ENCODE measurements at regions not wholly inside any gene's neighbourhood (a gene's known extent, or its start where the extent isn't known, plus 50 kb on each side); places are given as distances from the start of the nearest gene placed in this dataset.
"Not testable (repeated sequence)": the region's sequence is repeated elsewhere in the genome, so short reads cannot be mapped to it uniquely, and the experiment has no call there.

DNA sequence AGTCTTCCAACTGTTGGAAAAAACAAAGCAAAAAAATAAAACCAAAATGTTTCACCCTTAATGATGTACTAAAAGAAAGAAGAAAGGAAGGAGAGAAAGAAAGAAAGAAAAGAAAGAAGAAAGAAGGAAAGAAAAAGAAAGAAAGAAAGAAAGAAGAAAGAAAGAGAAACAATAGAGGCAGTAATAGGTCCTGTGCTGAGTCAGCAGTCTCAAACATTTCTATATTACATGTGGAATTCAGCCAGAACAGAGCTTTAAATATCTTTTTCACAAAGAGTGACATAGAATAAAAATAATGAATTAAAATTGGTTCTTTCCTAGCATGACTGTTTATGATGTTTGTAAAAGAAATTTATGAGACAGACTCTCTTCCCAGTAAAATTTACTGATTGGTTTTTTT, 1135.3 kb upstream of the CDH8 start:
- DNase-seq, result no peak

DNA sequence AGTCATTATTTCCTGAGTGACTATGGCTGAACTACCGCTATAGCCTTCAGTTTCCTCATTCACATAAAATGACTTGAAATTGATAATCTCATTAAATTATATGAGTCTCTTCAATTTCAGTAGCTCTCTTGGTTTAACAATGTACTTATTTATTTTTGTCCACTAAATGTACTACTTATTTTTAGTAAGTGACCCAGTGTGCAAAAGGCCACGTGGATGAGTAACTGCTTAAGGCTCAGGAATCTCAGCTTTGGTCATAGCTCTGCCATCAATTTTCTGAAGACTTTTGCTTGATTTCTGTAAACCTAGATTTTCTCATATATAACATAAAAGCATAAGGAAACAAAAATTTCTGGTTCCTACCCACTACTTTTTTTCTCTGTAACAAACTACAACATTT, 1132.9 kb upstream of the CDH8 start:
- DNase-seq, result no peak

DNA sequence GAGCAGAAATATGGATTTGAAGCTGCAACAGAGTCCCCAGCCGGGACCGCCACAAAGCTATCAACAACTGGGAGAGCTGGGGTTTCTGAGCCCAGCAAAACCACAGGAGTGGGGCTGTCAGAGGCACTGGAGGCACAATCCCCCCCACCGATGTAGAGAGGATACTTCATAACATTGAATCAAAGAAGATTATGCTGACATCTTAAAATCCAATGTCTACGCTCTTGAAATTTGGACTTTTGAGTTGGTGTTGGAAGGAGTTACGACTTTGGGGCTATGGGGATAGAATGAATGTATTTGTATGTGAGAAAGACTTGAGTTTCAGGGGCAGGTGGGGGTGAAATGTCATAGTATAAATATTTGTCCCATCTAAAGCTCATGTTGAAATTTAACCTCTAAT, 1121.6 kb upstream of the CDH8 start:
- DNase-seq, result no peak

DNA sequence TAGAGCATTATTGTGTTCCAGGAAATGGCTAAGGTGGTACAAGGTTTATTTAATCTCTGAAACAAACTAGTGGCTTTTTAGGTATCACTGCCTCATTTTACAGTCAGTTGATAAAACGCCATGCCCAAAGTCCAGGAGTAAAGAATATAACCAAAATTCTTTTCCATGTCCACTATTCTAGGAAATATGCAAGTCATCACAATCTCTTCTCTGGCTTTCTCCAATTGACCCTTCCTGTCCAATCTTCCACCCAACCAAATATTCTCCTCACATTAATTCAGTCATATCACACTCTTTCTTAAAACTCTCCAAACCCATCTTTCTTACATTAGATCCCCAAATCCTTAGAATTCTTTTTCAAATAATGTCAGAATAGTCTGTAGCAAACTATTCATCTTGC, 1110.0 kb upstream of the CDH8 start:
- no peak for DNase-seq

DNA sequence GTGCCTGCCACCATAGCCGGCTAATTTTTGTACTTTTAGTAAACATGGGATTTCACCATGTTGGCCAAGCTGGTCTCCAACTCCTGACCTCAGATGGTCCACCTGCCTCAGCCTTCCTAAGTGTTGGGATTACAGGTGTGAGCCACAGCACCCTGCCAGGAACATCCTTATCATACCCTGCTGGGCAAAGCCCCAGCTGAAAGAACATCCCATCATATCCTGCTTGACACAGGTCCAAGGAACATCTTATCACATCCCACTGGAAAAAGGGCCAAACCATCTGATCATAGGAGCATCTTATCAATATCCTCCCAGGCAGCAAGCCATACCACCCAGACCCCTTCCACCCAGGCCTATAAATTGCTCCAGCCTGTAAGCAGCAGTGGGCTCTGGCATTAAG, 1109.2 kb upstream of the CDH8 start:
- no peak for DNase-seq

DNA sequence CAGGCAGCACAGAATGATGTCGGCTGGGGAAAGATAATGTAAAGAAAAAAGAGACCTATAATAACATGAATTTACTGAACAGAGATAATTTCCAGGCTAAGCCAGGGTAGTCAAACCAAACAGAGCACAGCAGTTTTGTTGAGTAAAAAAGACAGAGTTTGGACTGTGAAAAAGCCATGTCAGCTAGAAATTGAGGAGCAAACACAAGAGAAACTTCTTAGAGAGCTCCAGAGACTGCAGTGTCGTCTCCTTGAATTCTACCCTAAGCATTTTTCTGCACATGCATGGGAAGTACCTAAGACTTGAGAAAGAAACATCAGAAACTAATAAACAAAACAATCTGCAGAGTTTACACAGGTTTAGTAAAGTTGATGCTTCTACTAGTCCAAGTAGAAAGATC, 1098.8 kb upstream of the CDH8 start:
- DNase-seq, result no peak

DNA sequence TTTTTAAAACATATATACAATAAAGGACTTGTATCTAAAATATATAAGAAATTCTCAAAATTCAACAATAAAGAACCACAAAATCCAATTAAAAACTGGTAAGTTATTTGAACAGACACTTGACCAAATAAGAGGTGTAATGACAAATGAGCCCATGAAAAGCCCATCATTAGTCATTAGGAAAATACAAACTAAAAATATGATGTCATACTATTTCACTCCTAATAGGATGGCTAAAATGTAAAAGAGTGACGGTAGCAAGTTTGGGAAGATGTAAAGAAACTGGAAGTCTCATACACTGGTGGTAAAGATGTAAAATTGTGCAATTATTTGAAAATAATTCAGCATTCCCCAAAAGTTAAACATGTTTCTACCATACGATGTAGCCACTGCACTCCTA, 1095.3 kb upstream of the CDH8 start:
- no peak for DNase-seq

DNA sequence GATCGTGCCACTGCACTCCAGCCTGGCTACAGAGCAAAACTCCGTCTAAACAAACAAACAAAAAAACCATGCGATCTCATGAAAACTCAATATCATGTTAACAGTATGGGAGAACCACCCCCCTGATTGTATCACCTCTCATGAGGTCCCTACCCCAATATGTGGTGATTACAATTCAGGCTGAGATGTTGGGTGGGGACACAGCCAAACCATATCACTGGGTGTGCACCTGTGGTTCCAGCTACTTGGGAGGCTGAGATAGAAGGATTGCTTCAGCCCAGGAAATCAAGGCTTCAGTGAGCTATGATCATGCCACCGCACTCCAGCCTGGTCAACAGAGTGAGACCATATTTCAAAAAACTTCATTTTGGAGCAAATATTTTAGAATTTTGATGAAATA, 1094.7 kb upstream of the CDH8 start:
- DNase-seq, result no peak

DNA sequence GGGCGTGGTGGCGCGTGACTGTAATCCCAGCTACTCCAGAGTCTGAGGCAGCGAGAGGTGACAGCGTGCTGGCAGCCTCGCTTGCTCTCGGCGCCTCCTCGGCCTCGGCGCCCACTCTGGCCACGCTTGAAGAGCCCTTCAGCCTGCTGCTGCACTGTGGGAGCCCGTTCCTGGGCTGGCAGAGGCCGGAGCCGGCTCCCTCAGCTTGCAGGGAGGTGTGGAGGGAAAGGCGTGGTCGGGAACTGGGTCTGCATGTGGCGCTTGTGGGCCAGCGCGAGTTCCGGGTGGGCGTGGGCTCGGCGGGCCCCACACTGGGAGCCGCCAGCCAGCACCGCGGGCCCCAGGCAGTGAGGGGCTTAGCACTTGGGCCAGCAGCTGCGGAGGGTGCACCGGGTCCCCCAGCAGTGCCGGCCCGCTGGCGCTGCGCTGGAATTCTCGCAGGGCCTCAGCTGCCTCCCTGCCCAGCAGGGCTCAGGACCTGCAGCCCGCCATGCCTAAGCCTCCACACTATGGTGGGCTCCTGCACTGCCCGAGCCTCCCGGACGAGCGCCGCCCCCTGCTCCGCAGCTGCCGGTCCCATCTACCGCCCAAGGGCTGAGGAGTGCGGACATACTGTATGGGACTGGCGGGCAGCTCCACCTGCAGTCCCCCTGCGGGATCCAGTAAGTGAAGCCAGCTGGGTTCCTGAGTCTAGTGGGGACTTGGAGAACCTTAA, 1093.3 kb upstream of the CDH8 start:
- no peak for DNase-seq

DNA sequence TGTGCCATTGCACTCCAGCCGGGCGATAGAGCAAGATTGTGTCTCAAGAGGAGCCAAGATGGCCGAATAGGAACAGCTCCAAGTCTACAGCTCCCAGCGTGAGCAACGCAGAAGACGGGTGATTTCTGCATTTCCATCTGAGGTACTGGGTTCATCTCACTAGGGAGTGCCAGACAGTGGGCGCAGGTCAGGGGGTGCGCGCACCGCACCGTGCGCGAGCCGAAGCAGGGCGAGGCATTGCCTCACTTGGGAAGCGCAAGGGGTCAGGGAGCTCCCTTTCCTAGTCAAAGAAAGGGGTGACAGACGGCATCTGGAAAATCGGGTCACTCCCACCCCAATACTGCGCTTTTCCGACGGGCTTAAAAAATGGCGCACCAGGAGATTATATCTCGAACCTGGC, 1083.7 kb upstream of the CDH8 start:
- DNase-seq, result not testable (repeated sequence)

DNA sequence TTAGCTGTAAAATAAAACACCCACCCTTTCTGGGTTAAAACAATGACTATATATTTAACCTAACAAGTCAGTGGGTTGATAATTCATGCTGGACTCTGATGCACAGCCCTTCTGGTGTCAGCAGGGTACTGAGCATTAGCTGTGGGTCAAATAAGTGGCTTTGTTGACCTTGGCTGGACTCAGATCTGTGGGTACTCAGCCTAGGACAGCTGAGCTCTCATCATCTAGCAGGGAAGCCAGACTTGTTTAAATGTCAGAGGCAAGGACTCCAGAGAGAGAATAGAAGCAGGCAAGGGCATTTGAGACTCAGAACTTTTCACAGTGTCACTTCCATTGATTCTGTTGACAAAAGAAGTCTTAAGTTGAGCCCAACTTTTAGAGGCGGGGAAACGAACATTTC, 1063.8 kb upstream of the CDH8 start:
- no peak for DNase-seq

DNA sequence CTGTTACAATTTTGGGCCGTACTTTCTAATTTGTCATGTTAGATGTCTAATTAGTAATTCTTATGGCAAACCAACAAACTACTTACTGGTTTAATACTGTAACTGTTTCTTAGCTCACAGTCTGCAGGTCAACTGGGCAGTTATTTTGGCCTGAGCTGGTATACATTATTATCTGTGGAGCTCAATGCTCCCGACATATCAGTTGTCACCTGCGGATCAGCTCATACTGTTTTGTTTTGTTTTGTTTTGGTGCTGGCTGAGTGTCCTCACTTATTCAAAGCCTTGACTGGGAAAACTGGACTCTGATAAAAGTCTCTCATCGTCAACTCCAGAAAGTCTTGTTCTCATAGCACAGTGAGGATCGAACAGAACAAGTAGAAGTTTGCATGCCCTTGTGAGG, 1060.6 kb upstream of the CDH8 start:
- DNase-seq, result no peak

DNA sequence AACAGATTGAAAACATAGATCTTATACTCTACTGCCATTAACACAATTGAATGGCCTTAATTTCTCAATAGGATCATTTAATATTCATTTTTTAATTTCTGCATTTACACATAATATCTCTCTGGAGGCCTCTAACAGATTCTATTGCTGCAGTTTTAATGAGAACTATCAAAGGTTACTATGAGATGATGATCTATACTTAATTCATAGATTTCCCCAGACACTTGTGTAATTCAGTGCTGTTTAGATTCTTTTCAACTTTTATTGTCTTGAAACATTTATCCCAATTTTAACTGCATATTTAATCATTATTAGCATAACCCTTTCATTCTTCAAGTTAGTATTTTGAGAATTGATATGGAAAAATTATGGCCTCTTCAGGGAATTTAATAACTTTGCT, 1056.5 kb upstream of the CDH8 start:
- DNase-seq, result no peak

DNA sequence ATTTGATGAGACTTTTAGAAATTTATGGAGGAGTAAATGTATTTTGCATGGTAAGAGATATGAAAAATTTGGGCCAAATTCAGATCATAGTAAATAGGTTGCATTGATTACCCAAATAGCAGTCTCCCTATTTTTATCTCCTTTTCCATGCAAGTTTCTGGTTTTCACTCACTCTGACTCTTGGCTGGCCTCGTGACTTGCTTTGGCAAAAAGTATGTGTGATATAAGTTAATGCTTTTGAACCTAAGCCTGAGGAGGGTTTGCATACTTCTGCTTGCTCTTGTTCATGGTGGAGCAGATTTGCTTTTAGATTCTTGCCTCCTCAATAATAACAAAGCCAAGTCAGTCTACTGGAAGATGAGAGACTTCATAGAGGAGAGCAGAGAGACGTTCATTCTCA, 1045.9 kb upstream of the CDH8 start:
- no peak for DNase-seq

DNA sequence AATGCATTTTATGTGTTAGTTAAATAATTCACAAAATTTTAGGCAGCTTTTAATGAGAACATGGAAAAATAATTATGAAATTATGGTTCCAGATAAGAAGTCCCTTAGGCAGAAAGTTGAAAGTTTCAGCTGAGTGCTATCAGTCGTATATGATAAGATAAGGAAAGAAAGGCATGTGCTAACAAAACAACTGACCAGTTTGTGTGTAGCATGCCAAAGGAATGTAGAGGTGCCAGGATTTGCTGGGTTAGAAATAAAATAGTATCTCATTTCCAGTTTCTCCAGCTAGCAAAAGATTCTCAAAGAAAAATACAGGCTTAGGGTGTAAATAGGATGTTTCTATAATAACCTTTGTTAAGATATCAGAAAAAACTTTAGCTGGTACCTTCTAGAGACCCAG, 1044.5 kb upstream of the CDH8 start:
- no peak for DNase-seq

DNA sequence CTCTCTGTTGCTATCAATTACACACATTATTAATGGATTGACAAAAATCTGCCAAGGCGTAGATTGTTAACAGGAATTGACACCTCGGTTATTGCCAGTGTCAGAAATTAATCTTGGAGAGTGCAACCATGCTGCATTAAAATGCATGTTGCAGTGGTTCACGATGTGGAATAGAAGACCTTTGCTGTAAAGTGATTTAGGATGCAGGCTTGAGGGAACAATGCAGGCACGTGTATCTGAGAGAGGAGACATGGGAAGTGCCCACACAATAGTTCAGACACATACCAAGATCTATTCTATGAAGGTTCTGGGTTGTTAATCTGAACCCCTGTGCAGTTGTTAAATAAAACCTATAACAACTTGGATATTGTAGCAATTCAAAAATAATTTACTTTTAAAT, 1032.8 kb upstream of the CDH8 start:
- DNase-seq, result no peak

DNA sequence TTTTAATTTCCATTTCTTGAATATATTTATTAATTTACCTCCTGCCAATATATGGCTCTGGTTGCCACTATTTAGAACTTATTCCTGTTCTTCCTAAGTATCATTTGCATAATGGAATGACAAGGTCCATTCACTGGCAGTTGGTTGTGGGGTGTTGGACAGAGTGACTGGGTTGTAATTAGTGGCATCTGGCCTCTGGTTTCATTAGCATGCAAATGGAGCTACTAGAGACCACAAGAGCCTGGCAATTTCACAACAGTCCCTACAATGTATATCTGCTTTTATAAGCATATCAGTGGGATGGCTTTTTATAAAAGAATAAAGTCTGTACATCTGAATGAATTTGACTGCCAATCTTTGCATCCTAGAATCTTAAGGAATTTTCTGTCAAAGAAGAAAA, 1030.9 kb upstream of the CDH8 start:
- no peak for DNase-seq

DNA sequence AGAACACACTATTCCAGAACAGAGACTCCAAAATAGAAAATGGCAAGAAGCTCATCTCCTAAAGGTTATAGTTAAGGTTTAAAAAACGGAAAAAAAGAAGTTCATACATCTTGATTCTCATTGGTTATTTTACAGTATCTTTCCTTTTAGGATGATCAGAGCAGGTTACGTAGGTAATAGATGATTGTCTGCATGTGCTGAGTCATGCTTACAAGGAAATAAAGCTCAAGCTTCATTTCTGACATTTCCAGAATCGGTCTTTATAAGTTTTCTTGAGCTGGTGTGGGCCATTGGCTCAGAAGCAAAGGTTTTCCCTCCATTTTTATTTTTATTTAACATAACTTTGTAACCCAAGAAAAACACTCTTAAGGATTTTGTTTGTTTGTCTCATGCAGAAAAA, 1030.3 kb upstream of the CDH8 start:
- no peak for DNase-seq

DNA sequence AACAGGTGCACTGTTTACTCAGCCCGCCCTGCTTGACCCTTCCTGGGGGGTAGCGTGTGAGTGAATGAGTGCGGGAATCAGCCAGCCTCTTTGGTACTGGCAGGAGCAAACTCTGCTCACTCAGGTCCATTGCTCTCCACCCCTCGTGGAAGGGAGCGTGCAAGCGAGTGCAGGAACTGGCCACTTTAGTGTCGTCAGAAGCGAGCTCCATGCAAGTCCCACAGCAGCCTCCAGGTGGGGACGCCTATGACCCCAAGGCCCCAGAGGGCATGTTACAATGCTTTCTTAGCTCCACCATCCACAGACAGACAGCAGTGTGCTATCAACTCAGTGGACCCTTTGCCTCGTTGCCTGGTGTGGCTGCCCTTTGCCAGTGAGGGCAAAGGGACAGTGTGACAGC, 1025.1 kb upstream of the CDH8 start:
- DNase-seq, result no peak

DNA sequence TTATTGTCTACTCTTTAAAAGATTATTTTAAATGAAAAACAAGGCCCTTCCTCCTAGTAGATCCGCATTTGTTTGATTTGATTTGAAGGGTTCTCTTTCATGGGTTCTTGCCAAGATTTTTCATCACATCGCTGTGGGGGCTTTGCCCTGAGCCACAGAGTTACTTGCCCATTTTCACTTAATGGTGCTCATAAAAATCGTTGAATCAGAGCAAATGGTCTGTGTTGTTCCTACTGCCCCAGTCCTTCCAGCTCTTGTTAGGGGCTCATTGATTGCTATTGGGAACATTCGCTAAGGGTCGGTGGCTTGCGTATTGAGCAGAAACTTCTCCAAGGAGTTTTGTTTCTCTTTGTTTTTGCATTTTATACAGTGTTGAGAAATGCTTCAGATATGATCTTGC, 1023.4 kb upstream of the CDH8 start:
- no peak for DNase-seq

DNA sequence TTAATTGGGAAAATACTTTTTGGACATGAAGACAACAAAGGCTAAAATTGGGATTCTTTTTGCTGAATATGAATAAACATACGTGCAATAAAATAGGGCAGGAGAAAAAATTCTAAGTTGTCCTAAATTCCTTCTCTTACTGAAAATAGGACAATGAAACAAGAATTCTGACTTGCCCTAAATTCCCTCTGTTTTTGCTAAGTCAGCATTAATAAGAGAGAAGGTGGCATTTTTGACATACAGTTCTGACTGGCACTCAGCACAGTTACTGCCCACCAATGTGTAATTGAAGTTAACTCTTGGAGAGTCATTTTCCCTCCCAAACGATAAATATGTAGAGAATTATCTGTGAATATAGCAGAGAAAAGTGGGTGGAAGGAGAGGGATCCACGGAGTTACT, 1021.1 kb upstream of the CDH8 start:
- no peak for DNase-seq

DNA sequence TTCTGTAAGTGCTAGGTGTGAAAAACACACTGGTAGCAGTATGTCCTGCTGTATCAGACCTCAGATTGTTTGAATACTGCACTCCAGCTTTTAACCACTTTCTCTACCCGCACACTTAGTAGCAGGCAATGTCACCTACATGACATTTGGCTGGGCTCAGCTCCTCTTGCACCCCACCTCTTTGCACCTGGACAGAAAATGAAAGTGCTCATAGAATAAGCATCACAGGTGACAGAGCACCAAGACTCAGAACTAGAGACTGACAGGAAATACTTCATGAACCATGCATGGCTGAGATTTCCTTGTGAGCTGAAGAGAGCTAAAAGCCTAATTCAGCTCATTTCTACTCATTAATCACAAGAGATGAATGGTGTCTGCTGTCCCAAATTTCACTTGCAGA, 1014.2 kb upstream of the CDH8 start:
- DNase-seq, result peak; percentile 13

DNA sequence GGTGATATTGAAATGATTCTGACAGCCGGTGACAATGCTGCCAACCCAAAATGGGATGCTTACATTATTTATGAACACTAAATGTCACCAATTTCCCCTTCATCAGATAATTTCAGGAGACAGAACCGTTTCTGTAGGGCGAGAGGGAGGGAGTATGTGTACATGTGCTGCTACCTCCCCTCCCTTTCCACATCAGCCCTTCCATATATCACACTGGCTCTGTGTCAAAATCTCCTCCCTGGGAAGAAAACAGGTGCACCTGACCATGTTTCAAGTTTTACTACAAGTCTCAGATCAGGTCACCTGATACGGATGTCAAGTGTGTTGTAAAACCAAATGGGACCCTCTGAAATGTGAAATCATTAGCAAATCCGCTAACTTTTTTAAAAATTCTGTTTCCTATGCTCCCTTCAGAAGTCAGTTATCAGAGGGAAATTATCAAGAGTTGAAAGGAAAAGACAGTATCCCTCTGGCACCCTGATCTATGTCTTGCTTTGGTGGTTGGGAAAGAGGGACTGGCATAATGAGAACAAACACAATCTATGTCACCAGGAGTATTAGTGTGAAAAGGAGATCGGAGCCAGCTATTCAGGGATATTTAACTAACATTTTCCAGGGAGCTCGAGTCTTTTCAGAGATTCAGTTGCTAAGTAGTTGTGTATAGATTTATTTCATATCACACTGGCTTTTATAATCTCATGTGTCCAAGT, 1002.3 kb upstream of the CDH8 start:
- no peak for DNase-seq

DNA sequence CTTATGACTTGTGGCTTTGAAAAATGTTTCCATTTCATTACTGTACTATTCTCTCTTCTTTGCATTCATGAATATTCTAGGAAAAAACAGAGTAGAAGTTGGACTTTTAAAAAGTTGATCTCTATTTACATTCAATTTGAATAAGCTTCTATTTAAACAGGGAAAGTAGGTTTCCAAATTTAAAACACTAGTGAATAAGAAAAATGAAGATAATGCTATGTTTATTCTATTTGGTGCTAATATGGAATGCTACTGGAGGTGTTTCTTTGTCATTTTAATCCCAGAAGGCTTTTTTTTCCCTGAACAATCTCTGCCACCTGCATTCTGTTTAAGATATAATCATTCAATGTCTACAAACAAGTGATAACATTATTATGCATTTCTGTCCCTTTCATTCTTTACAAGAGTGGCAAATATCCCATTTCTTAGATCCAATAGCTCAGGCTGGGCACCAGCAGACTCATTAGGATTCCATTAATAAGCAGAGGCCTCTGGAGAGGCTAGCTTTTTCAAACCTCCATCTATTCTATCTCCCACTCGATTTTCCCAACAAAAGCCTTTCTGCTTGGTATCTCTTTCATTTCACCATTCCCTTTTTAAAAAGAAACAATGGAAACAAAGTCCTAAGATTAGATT, 1001.6 kb upstream of the CDH8 start:
- no peak for DNase-seq

Data from NCI-H510A treated with DMSO at 0.1 percent for 48 hours (cell line).